NCI-H510A (cell line): ENCODE measurements at regions not wholly inside any gene's neighbourhood (a gene's known extent, or its start where the extent isn't known, plus 50 kb on each side); places are given as distances from the start of the nearest gene placed in this dataset.
"Not testable (repeated sequence)": the region's sequence is repeated elsewhere in the genome, so short reads cannot be mapped to it uniquely, and the experiment has no call there.

Experiments
- DNase-seq: peaks from one replicate; lab custom pipeline; 2025; lab: John Stamatoyannopoulos, UW

GRCh38 chr2:194103941-194104659 is 1552.9 kb upstream of the SLC39A10 start:
- no peak for DNase-seq

GRCh38 chr2:194102546-194102945 is 1554.5 kb upstream of the SLC39A10 start:
- no peak for DNase-seq

- no peak for DNase-seq
Measured at GRCh38 chr2:194100201-194100600, 1556.8 kb upstream of the SLC39A10 start.

GRCh38 chr2:194096402-194096801 is 1560.6 kb upstream of the SLC39A10 start:
- no peak for DNase-seq

GRCh38 chr2:194095359-194095758 is 1561.7 kb upstream of the SLC39A10 start:
- DNase-seq: no peak

- no peak for DNase-seq
Measured at GRCh38 chr2:194090251-194090905, 1566.6 kb upstream of the SLC39A10 start.

- no peak for DNase-seq
Measured at GRCh38 chr2:194087089-194087958, 1569.7 kb upstream of the SLC39A10 start.

GRCh38 chr2:194086129-194086528 is 1570.9 kb upstream of the SLC39A10 start:
- DNase-seq: no peak

- no peak for DNase-seq
Measured at GRCh38 chr2:194079989-194080388, 1577.0 kb upstream of the SLC39A10 start.

GRCh38 chr2:194077366-194077765 is 1579.7 kb upstream of the SLC39A10 start:
- DNase-seq: no peak

- DNase-seq: no peak
Measured at GRCh38 chr2:194062401-194062800, 1594.6 kb upstream of the SLC39A10 start.

- no peak for DNase-seq
Measured at GRCh38 chr2:194060269-194060668, 1596.8 kb upstream of the SLC39A10 start.

GRCh38 chr2:194054313-194054712 is 1602.7 kb upstream of the SLC39A10 start:
- no peak for DNase-seq

GRCh38 chr2:194044321-194044720 is 1612.7 kb upstream of the SLC39A10 start:
- no peak for DNase-seq

- not testable (repeated sequence) for DNase-seq
Measured at GRCh38 chr2:194021130-194021529, 1635.9 kb upstream of the SLC39A10 start.

GRCh38 chr2:194020155-194020554 is 1636.9 kb upstream of the SLC39A10 start:
- DNase-seq: no peak

GRCh38 chr2:194015751-194016150 is 1641.3 kb upstream of the SLC39A10 start:
- DNase-seq: no peak

GRCh38 chr2:194014639-194015038 is 1642.4 kb upstream of the SLC39A10 start:
- DNase-seq: no peak

- no peak for DNase-seq
Measured at GRCh38 chr2:194004590-194005206, 1652.3 kb upstream of the SLC39A10 start.

- no peak for DNase-seq
Measured at GRCh38 chr2:194003911-194004310, 1653.1 kb upstream of the SLC39A10 start.

- DNase-seq: no peak
Measured at GRCh38 chr2:194002699-194003368, 1654.2 kb upstream of the SLC39A10 start.

- DNase-seq: no peak
Measured at GRCh38 chr2:193990868-193991267, 1666.2 kb upstream of the SLC39A10 start.
